NOMO-1 treated with DMSO at 0.1 percent for 48 hours (cell line): ENCODE measurements at regions not wholly inside any gene's neighbourhood (a gene's known extent, or its start where the extent isn't known, plus 50 kb on each side); places are given as distances from the start of the nearest gene placed in this dataset.

Experiments
- DNase-seq: peaks from one replicate; lab custom pipeline; 2025; ENCODE audit not compliant: unreplicated experiment; lab: John Stamatoyannopoulos, UW

DNA sequence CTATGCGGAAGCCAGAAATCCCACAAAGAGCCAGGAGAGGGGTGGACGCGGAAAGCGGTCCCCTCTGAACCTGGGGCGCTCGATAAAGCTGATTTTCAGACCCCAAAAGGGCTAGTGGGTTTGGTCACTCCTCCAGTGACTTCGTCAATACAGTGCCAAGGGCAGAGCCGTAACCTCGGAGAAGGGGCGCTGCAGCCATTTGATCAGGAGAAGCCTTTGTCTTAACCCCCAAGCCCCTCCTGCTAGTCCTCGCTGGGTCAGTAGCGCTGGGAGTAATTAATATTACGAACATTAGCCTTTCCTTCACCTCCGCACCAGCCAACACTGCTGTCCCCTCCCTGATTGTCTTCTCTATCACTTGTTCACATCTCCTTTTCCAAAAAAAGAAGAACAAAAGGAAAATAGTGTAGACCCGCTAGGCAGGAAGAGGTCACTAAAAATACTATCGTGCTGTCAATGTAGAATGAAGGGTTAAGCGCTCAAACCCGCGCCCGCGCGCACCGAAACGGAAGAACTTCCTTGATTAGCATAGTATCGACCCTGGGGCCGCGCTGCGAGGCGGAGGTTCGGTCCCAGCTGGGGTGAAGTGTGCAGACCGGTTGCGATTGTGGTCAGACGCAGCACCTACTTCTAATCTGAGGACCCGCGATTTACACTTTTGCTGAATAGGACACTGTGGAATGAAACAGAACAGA lies 63.2 kb upstream of the MAPRE2 start:
- DNase-seq, result peak; percentile 19

- DNase-seq, result no peak
Observed at GRCh38 chr18:34978533-34978893, 62.7 kb upstream of the MAPRE2 start.

GRCh38 chr18:34978953-34979608 lies 62.1 kb upstream of the MAPRE2 start:
- peak; percentile 87 for DNase-seq

DNA sequence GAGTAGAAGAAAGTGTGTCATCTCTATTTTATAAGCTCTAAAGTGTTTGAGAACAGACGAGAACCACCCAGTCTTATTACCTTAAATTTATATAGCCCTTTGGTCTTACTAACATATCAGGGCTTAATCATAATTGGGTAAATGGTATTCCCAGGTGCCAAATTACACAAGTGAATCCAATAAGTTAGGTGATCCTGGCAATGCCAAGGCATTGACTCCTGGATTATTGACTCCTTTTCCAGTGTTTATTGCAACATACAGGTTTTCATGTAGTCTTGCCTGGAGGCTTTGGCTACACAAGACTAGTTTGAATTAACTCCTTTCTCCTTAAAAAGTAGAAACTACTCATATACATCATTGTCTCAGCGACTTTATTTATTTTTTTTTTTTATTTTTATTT lies 59.7 kb upstream of the MAPRE2 start:
- DNase-seq, result no peak

GRCh38 chr18:34985963-34986362 lies 55.2 kb upstream of the MAPRE2 start:
- peak; percentile 39 for DNase-seq

GRCh38 chr18:34990597-34990996 lies 50.6 kb upstream of the MAPRE2 start:
- no peak for DNase-seq

DNA sequence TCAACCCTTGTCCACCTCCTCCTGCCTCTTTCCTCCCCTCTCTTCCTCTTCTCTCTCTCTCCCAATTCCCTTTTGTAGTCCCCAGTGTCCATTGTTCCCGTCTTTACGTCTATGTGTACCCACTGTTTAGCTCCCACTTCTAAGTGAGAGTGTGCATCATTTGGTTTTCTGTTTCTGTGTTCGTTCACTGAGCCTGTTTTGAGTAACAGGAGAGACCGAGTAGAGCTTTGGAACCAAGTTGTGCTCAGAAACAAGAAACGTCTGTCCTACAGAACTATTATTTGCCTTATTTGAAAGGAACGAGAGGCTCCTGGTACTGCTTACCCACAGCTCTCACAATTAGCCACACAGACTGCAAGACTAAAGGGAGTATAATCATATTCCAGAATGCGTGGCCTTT lies 50.1 kb upstream of the MAPRE2 start:
- DNase-seq, result no peak
